ENCODE measurements at regions not wholly inside any gene's neighbourhood (a gene's known extent, or its start where the extent isn't known, plus 50 kb on each side); places are given as distances from the start of the nearest gene placed in this dataset.
"Not testable (repeated sequence)": the region's sequence is repeated elsewhere in the genome, so short reads cannot be mapped to it uniquely, and the experiment has no call there.

DNA sequence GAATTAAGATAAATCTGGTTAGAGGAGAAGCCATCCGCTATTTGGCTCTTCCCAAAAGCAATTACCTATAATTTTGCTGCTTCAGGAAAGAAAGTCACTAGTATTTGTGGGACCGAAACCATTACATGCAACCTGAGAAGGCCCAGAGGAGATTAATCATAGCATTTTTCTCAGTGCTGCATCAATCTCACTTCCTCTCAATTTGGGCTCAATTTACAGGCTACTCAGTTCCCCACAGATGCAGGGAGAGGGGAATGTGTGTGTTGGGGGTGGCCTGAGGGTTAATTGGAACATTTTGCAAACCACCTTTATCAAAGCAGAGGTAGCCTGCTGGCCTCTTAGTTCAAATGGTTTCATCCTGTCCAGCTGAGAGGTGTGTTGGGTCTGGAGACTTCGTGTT is 394.7 kb upstream of the ASIC2 start:
- H3K4me1 Mint-ChIP-seq = no peaks in the 10 kb centered on the region
- no peak for ATAC-seq (replicated peaks)
- H3K27ac Mint-ChIP-seq = no peak overlapping the region
- H3K27me3 Mint-ChIP-seq = peaks cover 0 to 4% of the 10 kb centered on the region in 2 donors
- DNase-seq = no peak
- H3K36me3 Mint-ChIP-seq = no peaks in the 10 kb centered on the region
- no peak overlapping the region for H3K4me3 Mint-ChIP-seq
- peaks cover 0 to 2% of the 10 kb centered on the region in 2 donors for H3K9me3 Mint-ChIP-seq

GRCh38 chr17:33688771-33689170 is 395.7 kb upstream of the ASIC2 start:
- Mint-ChIP-seq H3K36me3 (no peaks in the 10 kb centered on the region), H3K27ac (no peak overlapping the region), H3K4me1 (no peaks in the 10 kb centered on the region), H3K27me3 (peaks cover 0 to 4% of the 10 kb centered on the region in 2 donors), H3K9me3 (peaks cover 0 to 2% of the 10 kb centered on the region in 2 donors), H3K4me3 (no peak overlapping the region)
- DNase-seq = no peak
- ATAC-seq (replicated peaks) = no peak

- peaks cover 8 to 9% of the 10 kb centered on the region in 2 donors for H3K27me3 Mint-ChIP-seq
- ATAC-seq (replicated peaks) = no peak
- DNase-seq = no peak
- H3K4me3 Mint-ChIP-seq = no peak overlapping the region
- no peaks in the 10 kb centered on the region for H3K4me1 Mint-ChIP-seq
- H3K36me3 Mint-ChIP-seq = no peaks in the 10 kb centered on the region
- H3K27ac Mint-ChIP-seq = no peak overlapping the region
- peaks cover 0 to 2% of the 10 kb centered on the region in 2 donors for H3K9me3 Mint-ChIP-seq
These were observed 396.6 kb upstream of the ASIC2 start for GRCh38 chr17:33689725-33690124.

- H3K27ac Mint-ChIP-seq = no peak overlapping the region
- H3K27me3 Mint-ChIP-seq = peaks cover 11 to 12% of the 10 kb centered on the region in 2 donors
- H3K4me3 Mint-ChIP-seq = no peak overlapping the region
- no peaks in the 10 kb centered on the region for H3K4me1 Mint-ChIP-seq
- no peaks in the 10 kb centered on the region for H3K36me3 Mint-ChIP-seq
- ATAC-seq (replicated peaks) = no peak
- DNase-seq = no peak
- H3K9me3 Mint-ChIP-seq = no peaks in the 10 kb centered on the region
These were observed 402.3 kb upstream of the ASIC2 start for GRCh38 chr17:33695431-33695830.

GRCh38 chr17:33696102-33696501 is 403.0 kb upstream of the ASIC2 start:
- ATAC-seq (replicated peaks) (no peak), DNase-seq (no peak)
- Mint-ChIP-seq H3K36me3 (no peaks in the 10 kb centered on the region), H3K27me3 (peaks cover 11 to 12% of the 10 kb centered on the region in 2 donors), H3K4me3 (no peak overlapping the region), H3K4me1 (no peaks in the 10 kb centered on the region), H3K27ac (no peak overlapping the region), H3K9me3 (no peaks in the 10 kb centered on the region)

DNA sequence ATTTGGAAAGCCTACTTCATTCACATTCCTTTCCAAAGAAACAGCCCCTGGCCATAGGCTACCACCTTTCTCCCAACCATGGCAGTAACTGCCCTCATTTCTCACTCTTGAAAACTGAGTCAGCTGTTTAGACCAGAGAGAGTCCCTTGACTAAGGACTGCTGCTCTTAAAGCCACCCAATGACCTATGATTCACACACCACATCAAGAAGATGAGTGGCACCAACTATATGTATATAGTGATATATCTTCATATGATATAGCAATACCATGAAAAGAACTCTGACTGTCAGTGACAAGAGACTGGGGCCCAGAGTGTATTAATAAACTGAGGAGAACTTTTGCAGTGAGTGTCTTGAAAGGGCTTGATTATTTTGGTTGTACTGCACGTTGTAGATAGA is 404.5 kb upstream of the ASIC2 start:
- no peaks in the 10 kb centered on the region for H3K9me3 Mint-ChIP-seq
- ATAC-seq (replicated peaks) = no peak

GRCh38 chr17:33701910-33702309 is 408.8 kb upstream of the ASIC2 start:
- Mint-ChIP-seq H3K4me3 (no peak overlapping the region), H3K4me1 (no peaks in the 10 kb centered on the region), H3K27ac (no peak overlapping the region), H3K36me3 (no peaks in the 10 kb centered on the region), H3K9me3 (peaks cover 0 to 3% of the 10 kb centered on the region in 2 donors), H3K27me3 (peaks cover 0 to 5% of the 10 kb centered on the region in 2 donors)
- DNase-seq (no peak), ATAC-seq (replicated peaks) (no peak)

More for the DNA sequence above, 404.5 kb upstream of the ASIC2 start:
- Mint-ChIP-seq H3K4me1 (no peaks in the 10 kb centered on the region), H3K4me3 (no peak overlapping the region), H3K27ac (no peak overlapping the region), H3K36me3 (no peaks in the 10 kb centered on the region), H3K27me3 (peaks cover 11 to 12% of the 10 kb centered on the region in 2 donors)
- no peak for DNase-seq

GRCh38 chr17:33704856-33705255 is 411.8 kb upstream of the ASIC2 start:
- peaks cover 0 to 3% of the 10 kb centered on the region in 2 donors for H3K9me3 Mint-ChIP-seq
- DNase-seq (no peak), ATAC-seq (replicated peaks) (no peak)
- no peaks in the 10 kb centered on the region for H3K4me1 Mint-ChIP-seq
- H3K27ac Mint-ChIP-seq = no peak overlapping the region
- no peaks in the 10 kb centered on the region for H3K27me3 Mint-ChIP-seq
- H3K36me3 Mint-ChIP-seq = no peaks in the 10 kb centered on the region
- no peak overlapping the region for H3K4me3 Mint-ChIP-seq

GRCh38 chr17:33709881-33710280 is 416.8 kb upstream of the ASIC2 start:
- no peaks in the 10 kb centered on the region for H3K4me1 Mint-ChIP-seq
- no peaks in the 10 kb centered on the region for H3K36me3 Mint-ChIP-seq
- DNase-seq (no peak), ATAC-seq (replicated peaks) (no peak)
- peaks cover 0 to 13% of the 10 kb centered on the region in 2 donors for H3K27me3 Mint-ChIP-seq
- no peak overlapping the region for H3K4me3 Mint-ChIP-seq
- peaks cover 0 to 5% of the 10 kb centered on the region in 2 donors for H3K9me3 Mint-ChIP-seq
- no peak overlapping the region for H3K27ac Mint-ChIP-seq

GRCh38 chr17:33712120-33712519 is 419.0 kb upstream of the ASIC2 start:
- Mint-ChIP-seq H3K27me3 (peaks cover 0 to 13% of the 10 kb centered on the region in 2 donors), H3K27ac (no peak overlapping the region), H3K9me3 (peaks cover 0 to 1% of the 10 kb centered on the region in 2 donors), H3K36me3 (no peaks in the 10 kb centered on the region), H3K4me3 (no peak overlapping the region), H3K4me1 (no peaks in the 10 kb centered on the region)
- DNase-seq (no peak), ATAC-seq (replicated peaks) (no peak)

- DNase-seq (no peak), ATAC-seq (replicated peaks) (no peak)
- no peak overlapping the region for H3K27ac Mint-ChIP-seq
- H3K4me1 Mint-ChIP-seq = no peaks in the 10 kb centered on the region
- H3K4me3 Mint-ChIP-seq = no peak overlapping the region
- no peaks in the 10 kb centered on the region for H3K36me3 Mint-ChIP-seq
- H3K27me3 Mint-ChIP-seq = peaks cover 5 to 11% of the 10 kb centered on the region in 2 donors
- peaks cover 1 to 3% of the 10 kb centered on the region in 2 donors for H3K9me3 Mint-ChIP-seq
These were observed 423.9 kb upstream of the ASIC2 start for GRCh38 chr17:33716957-33717356.

DNA sequence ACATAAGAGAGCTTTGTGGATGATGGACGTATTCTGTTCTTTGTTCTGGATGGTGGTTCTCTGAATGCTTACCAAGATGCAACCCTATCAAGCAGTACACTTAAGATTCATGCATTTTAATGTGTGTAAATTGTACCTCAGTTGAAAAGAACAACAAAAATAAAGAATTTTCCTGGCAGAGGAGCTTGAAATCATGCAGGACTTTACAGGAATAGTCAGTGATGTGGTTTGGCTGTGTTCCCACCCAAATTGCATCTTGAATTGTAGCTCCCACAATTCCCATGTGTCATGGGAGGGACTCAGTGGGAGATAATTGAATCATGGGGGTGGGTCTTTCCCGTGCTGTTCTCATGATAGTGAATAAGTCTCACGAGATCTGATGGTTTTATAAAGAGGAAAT is 430.6 kb upstream of the ASIC2 start:
- not testable (repeated sequence) for H3K4me1 Mint-ChIP-seq; H3K4me3 Mint-ChIP-seq; ATAC-seq (replicated peaks); H3K9me3 Mint-ChIP-seq; H3K27ac Mint-ChIP-seq; H3K36me3 Mint-ChIP-seq; DNase-seq
- peaks cover 12 to 15% of the 10 kb centered on the region in 2 donors for H3K27me3 Mint-ChIP-seq

DNA sequence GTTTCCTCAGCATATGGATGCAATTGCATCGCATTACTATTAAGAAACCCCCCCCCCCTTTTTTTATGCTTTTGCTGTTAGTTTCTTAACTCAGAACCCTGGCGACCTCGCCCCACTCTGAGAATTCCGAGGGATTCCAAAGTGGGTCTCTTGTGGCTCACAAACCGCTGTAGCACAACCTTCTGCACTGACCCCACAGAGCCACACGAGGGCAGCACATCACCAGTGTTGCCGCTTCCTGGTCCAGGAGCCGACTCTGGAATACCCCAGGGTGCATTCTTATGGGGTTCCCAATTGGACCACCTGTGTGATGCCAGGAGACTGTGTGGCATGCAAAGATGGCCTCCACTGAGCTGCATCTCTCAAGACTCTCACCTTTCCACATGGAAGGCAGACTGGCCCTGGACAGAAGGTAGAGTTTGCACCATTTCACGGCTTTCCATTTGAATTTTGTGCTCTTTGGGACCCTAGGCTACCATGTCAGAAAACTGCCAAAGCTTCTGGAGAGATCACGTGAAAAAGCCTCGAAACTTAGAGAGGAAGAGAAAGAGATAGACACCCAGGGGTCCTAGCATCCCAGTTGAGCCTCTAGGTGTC is 432.7 kb upstream of the ASIC2 start:
- DNase-seq (no peak), ATAC-seq (replicated peaks) (no peak)
- H3K9me3 Mint-ChIP-seq = peaks cover 3% of the 10 kb centered on the region in 2 donors
- peaks cover 11 to 12% of the 10 kb centered on the region in 2 donors for H3K27me3 Mint-ChIP-seq
- H3K4me1 Mint-ChIP-seq = no peaks in the 10 kb centered on the region
- no peak overlapping the region for H3K27ac Mint-ChIP-seq
- H3K4me3 Mint-ChIP-seq = no peak overlapping the region
- no peaks in the 10 kb centered on the region for H3K36me3 Mint-ChIP-seq

DNA sequence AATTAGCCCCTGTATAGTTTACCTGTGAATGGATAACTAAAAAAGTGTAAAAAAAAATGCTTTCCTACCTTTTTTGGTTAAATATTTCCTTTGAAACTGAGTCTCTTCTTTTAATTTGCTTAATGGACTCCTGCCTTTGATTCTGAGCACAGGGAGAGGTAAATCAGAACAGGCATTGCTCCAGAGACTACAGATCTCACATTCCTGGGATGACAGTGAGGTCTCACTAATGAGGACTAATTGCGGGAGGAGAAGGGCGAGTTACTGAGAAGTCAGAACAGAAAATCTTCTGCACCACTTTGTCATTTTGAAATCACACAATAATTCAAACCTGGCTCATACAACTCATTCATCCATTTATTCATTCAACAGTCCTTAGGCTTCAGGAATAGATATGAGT is 437.0 kb upstream of the ASIC2 start:
- peaks cover 9 to 17% of the 10 kb centered on the region in 2 donors for H3K27me3 Mint-ChIP-seq
- peaks cover 4 to 7% of the 10 kb centered on the region in 2 donors for H3K9me3 Mint-ChIP-seq

DNA sequence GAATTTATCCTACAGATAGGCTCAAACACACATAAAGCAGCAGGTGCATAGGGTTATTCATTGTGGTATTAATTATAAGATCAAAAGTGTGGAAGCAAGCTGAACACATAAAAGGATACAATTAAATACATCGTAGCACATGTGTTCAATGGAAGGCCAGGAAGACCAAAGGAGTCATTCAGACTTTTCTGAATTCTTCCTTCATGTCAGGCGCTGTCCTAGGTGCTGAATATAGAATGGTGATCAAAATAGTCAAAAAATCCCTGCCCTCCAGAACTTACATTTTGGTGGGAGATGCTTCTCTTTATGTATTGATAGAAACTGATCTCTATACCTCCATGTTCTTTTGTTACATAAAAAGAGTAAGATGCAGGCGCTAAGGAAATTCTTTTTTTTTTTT is 439.0 kb upstream of the ASIC2 start:
- H3K4me1 Mint-ChIP-seq = no peaks in the 10 kb centered on the region
- no peak for DNase-seq
- no peak for ATAC-seq (replicated peaks)

More for the DNA sequence above, 437.0 kb upstream of the ASIC2 start:
- Mint-ChIP-seq H3K4me3 (no peak overlapping the region), H3K4me1 (no peaks in the 10 kb centered on the region), H3K27ac (no peak overlapping the region), H3K36me3 (no peaks in the 10 kb centered on the region)
- DNase-seq (no peak), ATAC-seq (replicated peaks) (no peak)

More for the DNA sequence above, 439.0 kb upstream of the ASIC2 start:
- Mint-ChIP-seq H3K36me3 (no peaks in the 10 kb centered on the region), H3K27ac (no peak overlapping the region), H3K4me3 (no peak overlapping the region), H3K9me3 (peaks cover 4 to 6% of the 10 kb centered on the region in 2 donors), H3K27me3 (peaks cover 9 to 11% of the 10 kb centered on the region in 2 donors)
